HEK293 (cell line): ENCODE measurements at regions not wholly inside any gene's neighbourhood (a gene's known extent, or its start where the extent isn't known, plus 50 kb on each side); places are given as distances from the start of the nearest gene placed in this dataset.

ENCODE experiments used
- CTCF ChIA-PET: fragments of 350-600 bp; formaldehyde crosslinking; extraction: SDS; loops from one replicate; lab custom pipeline; 2021; ENCODE audit warnings: antibody characterized with exemption; lab: Yijun Ruan, JAX
- POLR2A ChIA-PET: fragments of 300-600 bp; formaldehyde crosslinking; extraction: SDS; loops from one replicate; lab custom pipeline; 2020; ENCODE audit warnings: antibody characterized with exemption, inconsistent platforms; lab: Yijun Ruan, JAX
- H3K27ac ChIP-seq: fragments of 200-500 bp; sonication (Bioruptor generic); 2 replicates; pipeline ENCODE4 v1.5.1; 2014; ENCODE audit warnings: low read depth, low read length, control low read depth, inconsistent platforms; ENCODE audit errors: extremely low read depth
- H3K36me3 ChIP-seq, 2 experiments: fragments of 200-500 bp in 1 of 2; sonication (Bioruptor generic) in 1 of 2; 1 replicate in 1 of 2; 2 replicates in 1 of 2; pipeline ENCODE4 v1.5.1; 2014 to 2017; ENCODE audit warnings: inconsistent platforms in 2 of 2, low read length in 2 of 2; ENCODE audit not compliant: control insufficient read depth in 2 of 2, insufficient read depth in 1 of 2
- H3K4me1 ChIP-seq: fragments of 200-500 bp; sonication (Bioruptor generic); 2 replicates; pipeline ENCODE4 v1.5.1; 2014; ENCODE audit warnings: mild to moderate bottlenecking, low read length, inconsistent platforms; ENCODE audit not compliant: control insufficient read depth, insufficient read depth
- H3K4me3 ChIP-seq: 2 replicates; pipeline ENCODE4 v1.5.1; 2011; ENCODE audit warnings: low read depth, mild to moderate bottlenecking, control low read depth, low read length, moderate library complexity
- H3K9me3 ChIP-seq: fragments of 200-500 bp; sonication (Bioruptor generic); 2 replicates; pipeline ENCODE4 v1.5.1; 2014; ENCODE audit warnings: low read depth, low read length, inconsistent platforms; ENCODE audit not compliant: control insufficient read depth, insufficient read depth
- ATF2 ChIP-seq: fragments of 450-650 bp; formaldehyde crosslinking; IDR thresholded peaks from 2 replicates; pipeline ENCODE4 v1.5.1; 2016; ENCODE audit warnings: missing biosample characterization, missing genetic modification characterization, low read depth
- KLF17 ChIP-seq: fragments of 450-650 bp; formaldehyde crosslinking; IDR thresholded peaks from 2 replicates; pipeline ENCODE4 v1.5.1; 2016; ENCODE audit warnings: missing biosample characterization, missing genetic modification characterization
- TSHZ1 ChIP-seq: fragments of 450-650 bp; formaldehyde crosslinking; IDR thresholded peaks from 2 replicates; pipeline ENCODE4 v1.5.1; 2016; ENCODE audit warnings: missing biosample characterization, missing genetic modification characterization, borderline replicate concordance
- ZBTB1 ChIP-seq: fragments of 450-650 bp; formaldehyde crosslinking; IDR thresholded peaks from 2 replicates; pipeline ENCODE4 v1.5.1; 2016; ENCODE audit warnings: missing biosample characterization, missing genetic modification characterization
- ZBTB17 ChIP-seq: fragments of 450-650 bp; formaldehyde crosslinking; IDR thresholded peaks from 2 replicates; pipeline ENCODE4 v1.5.1; 2016; ENCODE audit warnings: missing biosample characterization, missing genetic modification characterization
- ZFP41 ChIP-seq: fragments of 450-650 bp; formaldehyde crosslinking; IDR thresholded peaks from 2 replicates; pipeline ENCODE4 v1.5.1; 2016; ENCODE audit warnings: missing biosample characterization, missing genetic modification characterization, borderline replicate concordance
- ZNF10 ChIP-seq: fragments of 450-650 bp; formaldehyde crosslinking; IDR thresholded peaks from 2 replicates; pipeline ENCODE4 v1.5.1; 2017; ENCODE audit warnings: missing biosample characterization, missing genetic modification characterization
- ZNF140 ChIP-seq: fragments of 450-650 bp; formaldehyde crosslinking; IDR thresholded peaks from 2 replicates; pipeline ENCODE4 v1.5.1; 2016; ENCODE audit warnings: missing biosample characterization, missing genetic modification characterization
- ZNF157 ChIP-seq: fragments of 450-650 bp; formaldehyde crosslinking; IDR thresholded peaks from 2 replicates; pipeline ENCODE4 v1.5.1; 2016; ENCODE audit warnings: missing biosample characterization, missing genetic modification characterization
- ZNF26 ChIP-seq: fragments of 450-650 bp; formaldehyde crosslinking; IDR thresholded peaks from 2 replicates; pipeline ENCODE4 v1.5.1; 2016; ENCODE audit warnings: missing biosample characterization, missing genetic modification characterization
- ZNF555 ChIP-seq: fragments of 450-650 bp; formaldehyde crosslinking; conservative IDR thresholded peaks from 2 replicates; pipeline ENCODE4 v1.5.1; 2017; ENCODE audit warnings: missing biosample characterization, mild to moderate bottlenecking, missing genetic modification characterization, inconsistent platforms
- ZNF560 ChIP-seq: fragments of 450-650 bp; formaldehyde crosslinking; IDR thresholded peaks from 2 replicates; pipeline ENCODE4 v1.5.1; 2017; ENCODE audit warnings: missing biosample characterization, missing genetic modification characterization, borderline replicate concordance
- ZNF677 ChIP-seq: fragments of 450-650 bp; IDR thresholded peaks from 2 replicates; pipeline ENCODE4 v1.5.0; 2018; ENCODE audit warnings: missing biosample characterization, mild to moderate bottlenecking, missing genetic modification characterization, moderate library complexity
- ZSCAN5A ChIP-seq: fragments of 450-650 bp; formaldehyde crosslinking; IDR thresholded peaks from 2 replicates; pipeline ENCODE4 v1.5.1; 2016; ENCODE audit warnings: missing biosample characterization, missing genetic modification characterization

GRCh38 chrX:145630081-145630480 lies 187.5 kb upstream of the SLITRK2 start:
- H3K27ac ChIP-seq = no peak overlapping the region
- H3K4me3 ChIP-seq = no peak overlapping the region
- no peaks in the 10 kb centered on the region for H3K36me3 ChIP-seq
- no peaks in the 10 kb centered on the region for H3K4me1 ChIP-seq
- POLR2A ChIA-PET = no interaction called here
- CTCF ChIA-PET = interaction anchor here (0.5 kb wide), 1 partner anchor 959 kb away, joined by 3 read pairs; no protein-coding TSS in a partner anchor
- H3K9me3 ChIP-seq = no peaks in the 10 kb centered on the region
- TF ChIP-seq KLF17 (tag by site-specific recombination) (no peak), ZNF677 (tag by site-specific recombination) (no peak), ZNF555 (tag by site-specific recombination) (no peak), ZNF560 (tag by site-specific recombination) (no peak), TSHZ1 (tag by site-specific recombination) (no peak), ZBTB17 (tag by site-specific recombination) (no peak), ZNF26 (tag by site-specific recombination) (no peak), ZNF10 (tag by site-specific recombination) (no peak), ZNF157 (tag by site-specific recombination) (no peak), ZSCAN5A (tag by site-specific recombination) (no peak)
- TF ChIP-seq, all 188 proteins: peak for 0

GRCh38 chrX:145630806-145631435 lies 186.7 kb upstream of the SLITRK2 start:
- TF ChIP-seq ZFP41 (tag by site-specific recombination) (no peak), ZNF140 (tag by site-specific recombination) (no peak), ATF2 (tag by site-specific recombination) (no peak), ZBTB1 (tag by site-specific recombination) (no peak)
- POLR2A ChIA-PET = no interaction called here
- H3K27ac ChIP-seq = no peak overlapping the region
- H3K36me3 ChIP-seq = no peaks in the 10 kb centered on the region
- no peaks in the 10 kb centered on the region for H3K4me1 ChIP-seq
- H3K4me3 ChIP-seq = no peak overlapping the region
- H3K9me3 ChIP-seq = no peaks in the 10 kb centered on the region
- CTCF ChIA-PET = no interaction called here
